ENCODE measurements at regions not wholly inside any gene's neighbourhood (a gene's known extent, or its start where the extent isn't known, plus 50 kb on each side); places are given as distances from the start of the nearest gene placed in this dataset.

DNA sequence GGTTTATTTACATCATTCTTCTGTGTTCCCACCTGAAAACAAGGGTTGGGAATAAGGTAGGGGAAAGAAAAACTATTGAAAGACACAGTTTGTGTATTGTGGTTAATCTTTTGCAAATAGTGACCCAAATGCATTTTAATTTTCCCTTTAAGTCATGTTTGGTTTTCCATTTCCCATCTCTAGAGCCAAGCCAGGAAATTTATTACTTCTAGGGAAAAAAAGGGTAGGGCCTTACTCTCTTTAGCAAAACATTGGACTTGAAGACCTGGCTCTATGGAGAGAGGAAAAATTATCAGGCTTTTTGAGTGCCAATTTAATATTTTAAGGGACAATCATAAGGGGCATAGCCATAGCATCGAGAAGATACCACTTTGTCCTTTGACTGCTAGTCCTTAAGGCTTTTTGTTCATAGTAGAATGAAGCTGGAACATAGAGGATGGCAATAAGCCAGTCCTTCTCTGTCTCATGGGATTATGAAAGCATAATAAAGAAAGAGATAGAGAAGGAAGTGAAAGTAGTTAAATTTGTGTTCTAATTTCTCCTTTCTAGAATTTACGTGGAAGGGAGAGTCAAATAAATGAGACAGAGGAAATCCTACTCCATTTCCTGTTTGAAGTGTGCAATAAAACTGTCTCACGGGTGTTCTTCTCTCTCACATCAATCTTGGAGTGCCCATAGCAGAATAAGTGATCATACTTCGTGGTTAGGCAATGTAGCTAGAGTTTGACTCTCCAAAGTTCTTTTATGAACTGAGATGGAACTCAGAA, 50.9 kb upstream of the PPFIA2 start:
- H3K27ac ChIP-seq = no peak overlapping the region
- TF ChIP-seq, protein P1, sequence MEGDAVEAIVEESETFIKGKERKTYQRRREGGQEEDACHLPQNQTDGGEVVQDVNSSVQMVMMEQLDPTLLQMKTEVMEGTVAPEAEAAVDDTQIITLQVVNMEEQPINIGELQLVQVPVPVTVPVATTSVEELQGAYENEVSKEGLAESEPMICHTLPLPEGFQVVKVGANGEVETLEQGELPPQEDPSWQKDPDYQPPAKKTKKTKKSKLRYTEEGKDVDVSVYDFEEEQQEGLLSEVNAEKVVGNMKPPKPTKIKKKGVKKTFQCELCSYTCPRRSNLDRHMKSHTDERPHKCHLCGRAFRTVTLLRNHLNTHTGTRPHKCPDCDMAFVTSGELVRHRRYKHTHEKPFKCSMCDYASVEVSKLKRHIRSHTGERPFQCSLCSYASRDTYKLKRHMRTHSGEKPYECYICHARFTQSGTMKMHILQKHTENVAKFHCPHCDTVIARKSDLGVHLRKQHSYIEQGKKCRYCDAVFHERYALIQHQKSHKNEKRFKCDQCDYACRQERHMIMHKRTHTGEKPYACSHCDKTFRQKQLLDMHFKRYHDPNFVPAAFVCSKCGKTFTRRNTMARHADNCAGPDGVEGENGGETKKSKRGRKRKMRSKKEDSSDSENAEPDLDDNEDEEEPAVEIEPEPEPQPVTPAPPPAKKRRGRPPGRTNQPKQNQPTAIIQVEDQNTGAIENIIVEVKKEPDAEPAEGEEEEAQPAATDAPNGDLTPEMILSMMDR (IDR thresholded peaks at IDR 0.05) = no peak
- no peak for TF ChIP-seq ZFX (IDR thresholded peaks at IDR 0.05; ENCODE audit: borderline replicate concordance)

GRCh38 chr12:81809113-81809777, 50.1 kb upstream of the PPFIA2 start:
- no peak overlapping the region for H3K27ac ChIP-seq
- no peak for TF ChIP-seq ZFX (IDR thresholded peaks at IDR 0.05; ENCODE audit: borderline replicate concordance)
- TF ChIP-seq, protein P1 (IDR thresholded peaks at IDR 0.05) = no peak

All from 22Rv1 (cell line).